ENCODE measurements at regions not wholly inside any gene's neighbourhood (a gene's known extent, or its start where the extent isn't known, plus 50 kb on each side); places are given as distances from the start of the nearest gene placed in this dataset.

GRCh38 chr16:9275816-9276354, 184.4 kb downstream of the HAPSTR1 start:
- no peak for TF ChIP-seq EZH2 (IDR thresholded peaks at IDR 0.05; ENCODE audit: low read depth, unreplicated experiment)
- TF ChIP-seq CTCF (conservative IDR thresholded peaks at IDR 0.05; ENCODE audit: low read depth in 2 of 2): no peak
- TF ChIP-seq CREB1 (CRISPR knock-in tag; IDR thresholded peaks at IDR 0.05; ENCODE audit: low read depth): no peak
- no peak for TF ChIP-seq REST (IDR thresholded peaks at IDR 0.05; ENCODE audit: unreplicated experiment)
- TF ChIP-seq POLR2AphosphoS5 (IDR thresholded peaks at IDR 0.05; ENCODE audit: low read depth): no peak
- no peak for TF ChIP-seq EZH2phosphoT487 (IDR thresholded peaks at IDR 0.05; ENCODE audit: unreplicated experiment)
- no peak for TF ChIP-seq JUNB (IDR thresholded peaks at IDR 0.05; ENCODE audit: unreplicated experiment)
- TF ChIP-seq STAT1 (IDR thresholded peaks at IDR 0.05; ENCODE audit: unreplicated experiment): no peak
- TF ChIP-seq ETS1 (IDR thresholded peaks at IDR 0.05): no peak
- TF ChIP-seq NANOG (IDR thresholded peaks at IDR 0.05; ENCODE audit: borderline replicate concordance): no peak
- TF ChIP-seq ZNF331 (CRISPR knock-in tag; IDR thresholded peaks at IDR 0.05; ENCODE audit: low read depth): no peak
- TF ChIP-seq ZNF462 (CRISPR knock-in tag; IDR thresholded peaks at IDR 0.05): no peak
- TF ChIP-seq ZNF114 (CRISPR knock-in tag; IDR thresholded peaks at IDR 0.05): no peak
